ENCODE measurements at regions not wholly inside any gene's neighbourhood (a gene's known extent, or its start where the extent isn't known, plus 50 kb on each side); places are given as distances from the start of the nearest gene placed in this dataset.

DNA sequence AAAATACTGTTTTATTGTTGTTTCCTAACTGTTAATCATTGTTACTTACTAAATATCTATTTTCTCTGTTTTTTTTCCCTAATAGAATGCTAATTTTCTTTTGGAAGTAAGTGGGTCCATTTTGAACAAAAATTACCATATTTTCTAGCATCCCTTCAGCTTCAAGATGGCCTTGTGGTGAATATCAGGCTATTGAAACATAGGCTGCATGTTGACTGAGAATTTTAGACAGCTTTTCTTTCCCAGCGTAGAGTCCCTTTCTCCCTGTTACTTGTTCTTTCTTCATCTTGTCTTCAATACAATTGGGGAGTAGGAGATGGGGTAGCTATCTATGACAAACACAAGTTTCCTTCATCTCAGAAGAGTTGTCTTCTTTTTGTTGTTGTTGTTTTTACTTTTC lies 397.0 kb downstream of the DOK5 start:
- TF ChIP-seq, protein P1, sequence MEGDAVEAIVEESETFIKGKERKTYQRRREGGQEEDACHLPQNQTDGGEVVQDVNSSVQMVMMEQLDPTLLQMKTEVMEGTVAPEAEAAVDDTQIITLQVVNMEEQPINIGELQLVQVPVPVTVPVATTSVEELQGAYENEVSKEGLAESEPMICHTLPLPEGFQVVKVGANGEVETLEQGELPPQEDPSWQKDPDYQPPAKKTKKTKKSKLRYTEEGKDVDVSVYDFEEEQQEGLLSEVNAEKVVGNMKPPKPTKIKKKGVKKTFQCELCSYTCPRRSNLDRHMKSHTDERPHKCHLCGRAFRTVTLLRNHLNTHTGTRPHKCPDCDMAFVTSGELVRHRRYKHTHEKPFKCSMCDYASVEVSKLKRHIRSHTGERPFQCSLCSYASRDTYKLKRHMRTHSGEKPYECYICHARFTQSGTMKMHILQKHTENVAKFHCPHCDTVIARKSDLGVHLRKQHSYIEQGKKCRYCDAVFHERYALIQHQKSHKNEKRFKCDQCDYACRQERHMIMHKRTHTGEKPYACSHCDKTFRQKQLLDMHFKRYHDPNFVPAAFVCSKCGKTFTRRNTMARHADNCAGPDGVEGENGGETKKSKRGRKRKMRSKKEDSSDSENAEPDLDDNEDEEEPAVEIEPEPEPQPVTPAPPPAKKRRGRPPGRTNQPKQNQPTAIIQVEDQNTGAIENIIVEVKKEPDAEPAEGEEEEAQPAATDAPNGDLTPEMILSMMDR (IDR thresholded peaks at IDR 0.05; ENCODE audit: poor library complexity), result no peak
- TF ChIP-seq EZH2 (IDR thresholded peaks at IDR 0.05; ENCODE audit: borderline replicate concordance), result no peak
